HCT116 (cell line): ENCODE measurements at regions not wholly inside any gene's neighbourhood (a gene's known extent, or its start where the extent isn't known, plus 50 kb on each side); places are given as distances from the start of the nearest gene placed in this dataset.

Experiments used
- ATAC-seq: fragments of 200-7000 bp; cut with Tn5 transposase; 2 replicates; pipeline ENCODE4 v1.9.1; 2020; ENCODE audit warnings: mild to moderate bottlenecking, moderate library complexity
- BruUV-seq: library from RNA; stranded (reverse); fragments of 400-500 nt; replicated peaks from 2 replicates; lab custom pipeline; 2021; lab: Mats Ljungman, UMichigan
- CTCF ChIA-PET: fragments of 300-600 bp; sonication (Branson Sonifier 250); formaldehyde crosslinking; loops from one replicate; lab custom pipeline; 2021; ENCODE audit warnings: antibody characterized with exemption; lab: Charles Lee
- POLR2A ChIA-PET: fragments of 300-600, 350-600 bp; sonication (Branson Sonifier 250); formaldehyde crosslinking; loops from one replicate; lab custom pipeline; 2021; ENCODE audit warnings: antibody characterized with exemption; lab: Charles Lee
- RAD21 ChIA-PET, 2 experiments: fragments of 300-600 bp; sonication (Branson Sonifier 250); formaldehyde crosslinking; loops; one replicate each; lab custom pipeline; 2023; ENCODE audit warnings: low total read pairs in 2 of 2; ENCODE audit not compliant: uncharacterized antibody in 2 of 2, unreplicated experiment in 2 of 2, low non-redundant PET in 1 of 2; lab: Charles Lee
- DNase-seq: peaks from one replicate; pipeline ENCODE4 v3.0.0-alpha.2; 2010; ENCODE audit warnings: low read depth, low spot score
- H2AFZ ChIP-seq: fragments of 200-600 bp; shearing (Covaris generic), sonication (generic); 2 replicates; pipeline ENCODE4 v1.6.1; 2017; ENCODE audit warnings: low read depth, mixed run types, mixed read lengths, antibody characterized with exemption, low read length; ENCODE audit not compliant: poor library complexity, severe bottlenecking
- H3K27ac ChIP-seq: 2 replicates; pipeline ENCODE4 v1.5.1; 2012; ENCODE audit warnings: low read depth, low read length
- H3K27me3 ChIP-seq: fragments of 200-600 bp; sonication (generic); 2 replicates; pipeline ENCODE4 v1.6.1; 2016; ENCODE audit warnings: mixed run types, low read length, mixed read lengths; ENCODE audit not compliant: insufficient read depth
- H3K36me3 ChIP-seq, 2 experiments: fragments of 200-500 bp in 1 of 2; fragments of 200-600 bp in 1 of 2; sonication (Bioruptor generic) in 1 of 2; sonication (generic) in 1 of 2; 2 replicates each; pipeline versions ENCODE4 v1.5.1 to v1.6.1; 2014 to 2016; ENCODE audit warnings: low read length in 2 of 2, inconsistent platforms in 1 of 2, mixed read lengths in 1 of 2, mixed run types in 1 of 2; ENCODE audit not compliant: insufficient read depth in 2 of 2, control insufficient read depth in 1 of 2
- H3K4me1 ChIP-seq, 2 experiments: fragments of 200-600 bp in 1 of 2; sonication (generic) in 1 of 2; 2 replicates each; pipeline versions ENCODE4 v1.5.1 to v1.6.1; 2012 to 2017; ENCODE audit warnings: low read length in 2 of 2, inconsistent platforms in 1 of 2, mild to moderate bottlenecking in 1 of 2, mixed read lengths in 1 of 2, mixed run types in 1 of 2, moderate library complexity in 1 of 2; ENCODE audit not compliant: insufficient read depth in 2 of 2, control insufficient read depth in 1 of 2
- H3K4me2 ChIP-seq: fragments of 200-600 bp; sonication (generic); 2 replicates; pipeline ENCODE4 v1.6.1; 2017; ENCODE audit warnings: mixed run types, low read length, mixed read lengths
- H3K4me3 ChIP-seq, 2 experiments: fragments of 200-600 bp in 1 of 2; sonication (generic) in 1 of 2; replicated peaks in 1 of 2; 2 replicates each; pipeline ENCODE4 v1.5.1; 2011 to 2016; ENCODE audit warnings: low read length in 2 of 2, control low read depth in 1 of 2, low read depth in 1 of 2, mild to moderate bottlenecking in 1 of 2, mixed read lengths in 1 of 2, mixed run types in 1 of 2
- H3K79me2 ChIP-seq: fragments of 200-600 bp; sonication (generic); 2 replicates; pipeline ENCODE4 v1.6.1; 2017; ENCODE audit warnings: mild to moderate bottlenecking, mixed run types, low read length, moderate library complexity, mixed read lengths; ENCODE audit not compliant: insufficient read depth
- H3K9ac ChIP-seq: fragments of 200-600 bp; sonication (generic); 2 replicates; pipeline ENCODE4 v1.6.1; 2016; ENCODE audit warnings: low read length, mixed read lengths
- H3K9me2 ChIP-seq: fragments of 200-600 bp; sonication (generic), shearing (Covaris generic); 2 replicates; pipeline ENCODE4 v1.6.1; 2017; ENCODE audit warnings: mixed run types, mild to moderate bottlenecking, moderate library complexity; ENCODE audit not compliant: insufficient read depth
- H3K9me3 ChIP-seq, 2 experiments: fragments of 200-500 bp in 1 of 2; fragments of 200-600 bp in 1 of 2; sonication (Bioruptor generic) in 1 of 2; sonication (generic) in 1 of 2; 2 replicates each; pipeline ENCODE4 v1.6.1; 2014 to 2017; ENCODE audit warnings: low read length in 2 of 2, mixed read lengths in 2 of 2, inconsistent platforms in 1 of 2, low read depth in 1 of 2, mild to moderate bottlenecking in 1 of 2, mixed run types in 1 of 2, moderate library complexity in 1 of 2; ENCODE audit not compliant: control insufficient read depth in 1 of 2, insufficient read depth in 1 of 2
- H4K20me1 ChIP-seq: fragments of 200-600 bp; sonication (generic), shearing (Covaris generic); 2 replicates; pipeline ENCODE4 v1.6.1; 2017; ENCODE audit warnings: mixed run types, mild to moderate bottlenecking, moderate library complexity; ENCODE audit not compliant: insufficient read depth
- ATF3 ChIP-seq: IDR thresholded peaks from 2 replicates; pipeline ENCODE4 v1.6.1; 2012
- CTCF ChIP-seq, 3 experiments: fragments of 200-600 bp in 1 of 3; sonication (generic) in 1 of 3; IDR thresholded peaks in 2 of 3; conservative IDR thresholded peaks in 1 of 3; 2 replicates each; pipeline ENCODE4 v1.5.1; 2012 to 2017; ENCODE audit warnings: low read depth in 2 of 3, low read length in 2 of 3, antibody characterized with exemption in 1 of 3, borderline replicate concordance in 1 of 3, control low read depth in 1 of 3, mild to moderate bottlenecking in 1 of 3, mixed read lengths in 1 of 3, mixed run types in 1 of 3, moderate library complexity in 1 of 3; ENCODE audit not compliant: insufficient read depth in 1 of 3
- EGR1 ChIP-seq: IDR thresholded peaks from 2 replicates; pipeline ENCODE4 v1.6.1; 2012; ENCODE audit warnings: low read depth
- EZH2phosphoT487 ChIP-seq: fragments of 200-600 bp; IDR thresholded peaks from 2 replicates; pipeline ENCODE4 v1.6.1; 2018; ENCODE audit warnings: antibody characterized with exemption, borderline replicate concordance
- POLR2AphosphoS5 ChIP-seq: IDR thresholded peaks from 2 replicates; pipeline ENCODE4 v1.6.1; 2011; ENCODE audit warnings: mild to moderate bottlenecking, low read depth, low read length, moderate library complexity
- SIN3A ChIP-seq: IDR thresholded peaks from 2 replicates; pipeline ENCODE4 v1.6.1; 2012; ENCODE audit warnings: low read depth
- TCF7L2 ChIP-seq: IDR thresholded peaks from 2 replicates; pipeline ENCODE4 v1.7.0; 2011; ENCODE audit warnings: borderline replicate concordance, inconsistent platforms; ENCODE audit not compliant: insufficient read depth, insufficient read length; ENCODE audit errors: extremely low read depth
- YY1 ChIP-seq: IDR thresholded peaks from 2 replicates; pipeline ENCODE4 v1.6.1; 2011; ENCODE audit warnings: low read length, low read depth, moderate library complexity, mild to moderate bottlenecking; ENCODE audit not compliant: insufficient replicate concordance; ENCODE audit errors: extremely low read depth
- ZFX ChIP-seq: fragments of 450-650 bp; IDR thresholded peaks from 2 replicates; pipeline ENCODE4 v1.6.1; 2017
- ZNF274 ChIP-seq: fragments of 200-500 bp; sonication (Bioruptor generic); IDR thresholded peaks from 2 replicates; pipeline ENCODE4 v1.6.1; 2014; ENCODE audit warnings: mild to moderate bottlenecking, low read depth, low read length, inconsistent platforms
- intact Hi-C: fragments of 100-400 bp; cut with micrococcal nuclease; formaldehyde crosslinking; loops from 2 replicates; pipeline ENCODE4 v1.10.0; 2022

GRCh38 chr5:135088911-135089310 is 54.9 kb upstream of the PITX1 start:
- BruUV-seq = no TSS peak
- no peak for DNase-seq
- CTCF ChIA-PET = no interaction called here
- H3K27ac ChIP-seq = no peak overlapping the region
- no peaks in the 10 kb centered on the region for H3K27me3 ChIP-seq
- POLR2A ChIA-PET = no interaction called here
- no peak for ATAC-seq
- no peaks in the 10 kb centered on the region for H3K9me2 ChIP-seq
- intact Hi-C loops = no loop called here
- H3K9me3 ChIP-seq = no peaks in the 10 kb centered on the region
- H3K4me2 ChIP-seq = no peak overlapping the region
- H3K9ac ChIP-seq = no peak overlapping the region
- RAD21 ChIA-PET = no interaction called here
- no peaks in the 10 kb centered on the region for H3K79me2 ChIP-seq
- no peaks in the 10 kb centered on the region for H4K20me1 ChIP-seq
- peaks cover 3 to 15% of the 10 kb centered on the region in 2 experiments; a peak in 3 of 4 replicates for H3K4me1 ChIP-seq
- H3K4me3 ChIP-seq = no peak overlapping the region
- H2AFZ ChIP-seq = no peak overlapping the region
- no peaks in the 10 kb centered on the region for H3K36me3 ChIP-seq
- no peak for TF ChIP-seq CTCF (IDR thresholded peaks at IDR 0.05 in 2 of 3, conservative IDR thresholded peaks at IDR 0.05 in 1 of 3; ENCODE audit: borderline replicate concordance in 1 of 3, insufficient read depth in 1 of 3, low read depth in 2 of 3, low read length in 2 of 3)

- Histone ChIP-seq H3K4me1 (peaks cover 3 to 15% of the 10 kb centered on the region in 2 experiments; a peak in 3 of 4 replicates), H4K20me1 (no peaks in the 10 kb centered on the region), H3K4me3 (no peak overlapping the region), H3K9ac (no peak overlapping the region), H3K79me2 (no peaks in the 10 kb centered on the region), H3K27me3 (no peaks in the 10 kb centered on the region), H2AFZ (no peak overlapping the region), H3K27ac (no peak overlapping the region), H3K9me3 (no peaks in the 10 kb centered on the region), H3K4me2 (no peak overlapping the region), H3K36me3 (no peaks in the 10 kb centered on the region)
- intact Hi-C loops = no loop called here
- RAD21 ChIA-PET = no interaction called here
- DNase-seq (no peak), ATAC-seq (no peak)
- POLR2A ChIA-PET = no interaction called here
- CTCF ChIA-PET = no interaction called here
- BruUV-seq = no TSS peak
- no peak for TF ChIP-seq ZFX
- no peak for TF ChIP-seq EGR1
- no peak for TF ChIP-seq POLR2AphosphoS5
- no peak for TF ChIP-seq SIN3A
- no peak for TF ChIP-seq EZH2phosphoT487
- TF ChIP-seq ZNF274 = no peak
- no peak for TF ChIP-seq YY1
- TF ChIP-seq TCF7L2 = no peak
- TF ChIP-seq ATF3 = no peak
- TF ChIP-seq, all 23 proteins: peak for 0
- H3K9me2 ChIP-seq = no peaks in the 10 kb centered on the region
These were observed 53.9 kb upstream of the PITX1 start for GRCh38 chr5:135087950-135088349.
